IMR-90 (cell line): ENCODE measurements at regions not wholly inside any gene's neighbourhood (a gene's known extent, or its start where the extent isn't known, plus 50 kb on each side); places are given as distances from the start of the nearest gene placed in this dataset.

Experiments used
- ATAC-seq: fragments of 200-7000 bp; cut with Tn5 transposase; 2 replicates; pipeline ENCODE4 v1.9.1; 2020; ENCODE audit warnings: low read depth, mild to moderate bottlenecking, moderate library complexity
- BruUV-seq: library from RNA; stranded (reverse); fragments of 400-500 nt; replicated peaks from 2 replicates; lab custom pipeline; 2021; lab: Mats Ljungman, UMichigan
- CTCF ChIA-PET: fragments of 300-600 bp; formaldehyde crosslinking; extraction: SDS; loops from one replicate; lab custom pipeline; 2021; ENCODE audit warnings: antibody characterized with exemption; lab: Yijun Ruan, JAX
- POLR2A ChIA-PET: fragments of 300-600 bp; sonication (Branson Sonifier 250); formaldehyde crosslinking; loops from one replicate; lab custom pipeline; 2022; ENCODE audit warnings: antibody characterized with exemption; ENCODE audit not compliant: unreplicated experiment; lab: Charles Lee
- DNase-seq: peaks from one replicate; pipeline ENCODE4 v3.0.0; 2013
- H2AFZ ChIP-seq: replicated peaks from 2 replicates; pipeline ENCODE3; 2013; ENCODE audit warnings: low read length, mild to moderate bottlenecking; ENCODE audit not compliant: poor library complexity
- H2AK5ac ChIP-seq: 2 replicates; pipeline ENCODE4 v1.6.1; 2013; ENCODE audit warnings: low read depth, low read length, inconsistent platforms
- H2AK9ac ChIP-seq: replicated peaks from 2 replicates; pipeline ENCODE3; 2013; ENCODE audit warnings: mild to moderate bottlenecking, low read depth, low read length, moderate library complexity; ENCODE audit not compliant: poor library complexity
- H2BK120ac ChIP-seq: 2 replicates; pipeline ENCODE4 v1.6.1; 2013; ENCODE audit warnings: low read depth, low read length, inconsistent platforms
- H2BK15ac ChIP-seq: 3 replicates; pipeline ENCODE4 v1.6.1; 2013; ENCODE audit warnings: low read depth, low read length, inconsistent platforms
- H2BK20ac ChIP-seq: 2 replicates; pipeline ENCODE4 v1.6.1; 2013; ENCODE audit warnings: low read depth, mild to moderate bottlenecking, inconsistent platforms, low read length, moderate library complexity
- H2BK5ac ChIP-seq: 2 replicates; pipeline ENCODE4 v1.6.1; 2013; ENCODE audit warnings: mild to moderate bottlenecking, low read depth, low read length, inconsistent platforms; ENCODE audit not compliant: poor library complexity, severe bottlenecking
- H3K14ac ChIP-seq: replicated peaks from 2 replicates; pipeline ENCODE4 v1.6.1; 2013; ENCODE audit warnings: low read depth, low read length, inconsistent platforms
- H3K18ac ChIP-seq: 2 replicates; pipeline ENCODE4 v1.6.1; 2013; ENCODE audit warnings: low read depth, low read length, control low read depth
- H3K23ac ChIP-seq: 2 replicates; pipeline ENCODE4 v1.6.1; 2013; ENCODE audit warnings: low read depth, low read length, inconsistent platforms
- H3K27ac ChIP-seq: 2 replicates; pipeline ENCODE4 v1.5.1; 2013; ENCODE audit warnings: mild to moderate bottlenecking, control low read depth, low read length; ENCODE audit not compliant: insufficient read depth
- H3K27me3 ChIP-seq: 2 replicates; pipeline ENCODE4 v1.6.1; 2013; ENCODE audit warnings: low read length; ENCODE audit not compliant: control insufficient read depth, insufficient read depth
- H3K36me3 ChIP-seq: 2 replicates; pipeline ENCODE4 v1.6.1; 2013; ENCODE audit warnings: low read length, mixed read lengths; ENCODE audit not compliant: control insufficient read depth, insufficient read depth
- H3K4ac ChIP-seq: 2 replicates; pipeline ENCODE4 v1.6.1; 2013; ENCODE audit warnings: low read depth, low read length, inconsistent platforms
- H3K4me1 ChIP-seq: 2 replicates; pipeline ENCODE4 v1.6.1; 2013; ENCODE audit warnings: low read length, mixed read lengths; ENCODE audit not compliant: control insufficient read depth, insufficient read depth
- H3K4me2 ChIP-seq: 2 replicates; pipeline ENCODE4 v1.6.1; 2013; ENCODE audit warnings: low read depth, mild to moderate bottlenecking, control low read depth, low read length, moderate library complexity
- H3K4me3 ChIP-seq: 2 replicates; pipeline ENCODE4 v1.5.1; 2013; ENCODE audit warnings: low read depth, mild to moderate bottlenecking, control low read depth, low read length, moderate library complexity; ENCODE audit not compliant: insufficient read depth
- H3K56ac ChIP-seq: 2 replicates; pipeline ENCODE4 v1.6.1; 2013; ENCODE audit warnings: low read length, inconsistent platforms; ENCODE audit not compliant: insufficient read depth; ENCODE audit errors: extremely low read depth
- H3K79me1 ChIP-seq, 2 experiments: 2 replicates each; pipeline ENCODE4 v1.6.1; 2013; ENCODE audit warnings: low read length in 2 of 2, inconsistent platforms in 1 of 2, low read depth in 1 of 2
- H3K9ac ChIP-seq: 2 replicates; pipeline ENCODE4 v1.6.1; 2013; ENCODE audit warnings: low read depth, low read length, control low read depth
- H3K9me1 ChIP-seq: 2 replicates; pipeline ENCODE4 v1.6.1; 2013; ENCODE audit warnings: low read length, inconsistent platforms; ENCODE audit not compliant: insufficient read depth
- H3K9me3 ChIP-seq: 2 replicates; pipeline ENCODE4 v1.6.1; 2013; ENCODE audit warnings: low read length; ENCODE audit not compliant: control insufficient read depth, insufficient read depth
- H4K20me1 ChIP-seq: 2 replicates; pipeline ENCODE4 v1.6.1; 2013; ENCODE audit warnings: low read length, inconsistent platforms; ENCODE audit not compliant: insufficient read depth
- H4K5ac ChIP-seq: 2 replicates; pipeline ENCODE4 v1.6.1; 2013; ENCODE audit warnings: mild to moderate bottlenecking, low read depth, low read length, control low read depth
- H4K8ac ChIP-seq, 2 experiments: 2 replicates each; pipeline ENCODE4 v1.6.1; 2013; ENCODE audit warnings: low read depth in 2 of 2, low read length in 2 of 2, control low read depth in 1 of 2, inconsistent platforms in 1 of 2
- H4K91ac ChIP-seq: 2 replicates; pipeline ENCODE4 v1.6.1; 2013; ENCODE audit warnings: low read depth, low read length, inconsistent platforms; ENCODE audit not compliant: insufficient read depth
- CEBPB ChIP-seq: IDR thresholded peaks from 2 replicates; pipeline ENCODE4 v1.6.1; 2012; ENCODE audit warnings: low read depth, low read length, improper control_type of control experiment
- FOS ChIP-seq: fragments of 150-350 bp; IDR thresholded peaks from 2 replicates; pipeline ENCODE4 v1.6.1; 2016; ENCODE audit warnings: low read depth, low read length
- WGBS, 2 experiments: methylation state at CpG; one replicate each; pipeline versions ENCODE4 v1.1.5 to v1.1.7; 2013; ENCODE audit warnings: missing lambda C conversion rate in 2 of 2; ENCODE audit not compliant: insufficient read length in 1 of 2; ENCODE audit errors: extremely low coverage in 2 of 2; 5-methylcytosine and 5-hydroxymethylcytosine counted together
- dilution Hi-C: fragments of 300-500 bp; cut with HindIII; formaldehyde crosslinking; loops from one replicate; pipeline ENCODE4 v1.14.3; 2018; ENCODE audit warnings: low sequenced_read_pairs; ENCODE audit not compliant: unreplicated experiment
- in situ Hi-C: fragments of 300-500 bp; cut with MboI; formaldehyde crosslinking; loops from 3 replicates; pipeline ENCODE4 v1.14.3; 2019; ENCODE audit warnings: low sequenced_read_pairs, inconsistent platforms, mixed read lengths
- intact Hi-C: fragments of 100-400 bp; cut with micrococcal nuclease; formaldehyde crosslinking; loops from 2 replicates; pipeline ENCODE4 v1.10.0; 2022

DNA sequence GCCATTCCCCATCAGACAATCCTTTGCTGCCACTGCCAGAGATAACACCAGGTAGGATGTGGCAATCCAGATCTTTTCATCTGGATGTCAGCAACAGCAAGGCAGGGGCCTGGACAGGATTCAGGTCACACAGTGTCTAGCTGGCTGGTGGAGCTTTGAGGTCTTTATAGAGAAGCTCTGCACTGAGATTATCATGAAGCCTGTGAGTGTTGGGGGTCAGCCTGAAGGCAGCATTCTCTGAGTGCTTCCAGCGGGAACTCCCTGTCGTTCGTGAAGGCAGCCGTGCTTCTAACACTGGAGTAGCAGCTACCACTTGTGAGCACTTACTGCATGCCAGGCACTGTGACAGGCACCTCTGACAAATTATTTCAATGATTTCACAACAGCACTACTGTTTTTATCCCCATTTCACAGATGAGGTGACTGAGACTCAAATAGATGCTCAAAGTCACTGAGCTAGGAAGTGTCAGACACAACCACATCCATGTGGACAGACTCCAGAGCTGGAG is 85.7 kb downstream of the SEMA4F start:
- DNase-seq = no peak
- BruUV-seq = no TSS peak

More for the DNA sequence above, 85.7 kb downstream of the SEMA4F start:
- Histone ChIP-seq H3K14ac (0 out of 2 replicates have a peak overlapping the region, but pooled peaks have one; percentile 24), H4K20me1 (no peaks in the 10 kb centered on the region), H3K9ac (no peak overlapping the region), H4K91ac (peak overlapping the region; percentile 83), H3K9me3 (peaks cover 2% of the 10 kb centered on the region; the same call in 1 of the 2 replicates), H2BK120ac (peak overlapping the region; percentile 92), H4K5ac (peak overlapping the region; percentile 22; the same call in 1 of the 2 replicates), H4K8ac (peak overlapping the region; percentile 12 to 63; a peak in 2 of 4 replicates), H3K56ac (no peak overlapping the region), H3K4ac (peak overlapping the region; percentile 87), H2BK20ac (peak overlapping the region; percentile 90), H3K18ac (peak overlapping the region; percentile 54; the same call in 1 of the 2 replicates), H3K23ac (no peak overlapping the region; the same call in 1 of the 2 replicates), H3K4me2 (no peak overlapping the region), H3K4me3 (no peak overlapping the region), H3K9me1 (peaks cover 18% of the 10 kb centered on the region), H3K27ac (no peak overlapping the region; the same call in 1 of the 2 replicates), H2AK9ac (no peak overlapping the region), H2BK5ac (no peak overlapping the region), H3K4me1 (peaks cover 22% of the 10 kb centered on the region), H2AK5ac (peak overlapping the region; percentile 53; the same call in 1 of the 2 replicates), H2BK15ac (peak overlapping the region; percentile 26), H3K27me3 (no peaks in the 10 kb centered on the region), H3K36me3 (no peaks in the 10 kb centered on the region), H3K79me1 (no peaks in the 10 kb centered on the region), H2AFZ (peak overlapping the region; percentile 9)
- ChIA-PET CTCF (interaction anchor here (0.9 to 1.4 kb wide), 2 partner anchors 21 to 24 kb away, joined by 3 to 4 read pairs; no protein-coding TSS in a partner anchor), POLR2A (no interaction called here)
- dilution Hi-C loops (no loop called here), intact Hi-C loops (loop anchor here (10.0 kb wide), 1 partner anchor 95 kb away; the partner anchor contains the start of gene HK2), in situ Hi-C loops (no loop called here)
- no peak for ATAC-seq
- WGBS, 2 experiments = no CpG with 5 or more reads among the region's 4 CpGs
- TF ChIP-seq FOS (no peak), CEBPB (0 out of 2 replicates have a peak, but pooled peaks have one; percentile 35)
